GM19372 (cell line): ENCODE measurements at regions not wholly inside any gene's neighbourhood (a gene's known extent, or its start where the extent isn't known, plus 50 kb on each side); places are given as distances from the start of the nearest gene placed in this dataset.
"Not testable (repeated sequence)": the region's sequence is repeated elsewhere in the genome, so short reads cannot be mapped to it uniquely, and the experiment has no call there.

Experiments used
- ATAC-seq: cut with Tn5 transposase; IDR thresholded peaks from one replicate; pipeline ENCODE4 v1.9.1; 2021; ENCODE audit warnings: mild to moderate bottlenecking, low read depth, moderate library complexity; ENCODE audit not compliant: unreplicated experiment

DNA sequence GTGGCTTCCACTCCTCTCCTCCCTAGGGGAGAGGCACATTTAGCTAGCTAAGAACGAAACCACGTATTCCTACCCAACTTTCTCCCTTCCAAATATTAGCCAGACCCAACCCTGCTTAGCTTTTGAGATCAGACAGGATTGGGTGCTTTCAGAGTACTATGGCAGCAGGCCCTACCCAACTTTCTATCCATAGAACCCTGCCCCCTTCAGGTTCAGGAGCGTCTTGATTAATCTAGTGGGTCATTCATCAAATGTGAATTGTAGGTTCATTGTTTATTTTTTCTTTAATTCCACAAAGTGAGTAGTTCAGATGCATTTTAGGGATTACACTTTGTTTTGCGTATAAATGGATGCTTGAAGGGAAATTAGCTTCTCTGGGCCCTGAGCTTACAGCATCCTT lies 188.3 kb downstream of the MIB1 start:
- ATAC-seq, result no peak

- ATAC-seq, result no peak
Measured at GRCh38 chr18:21930177-21930576, 189.6 kb downstream of the MIB1 start.

GRCh38 chr18:21933931-21934765 lies 193.6 kb downstream of the MIB1 start:
- no peak for ATAC-seq

DNA sequence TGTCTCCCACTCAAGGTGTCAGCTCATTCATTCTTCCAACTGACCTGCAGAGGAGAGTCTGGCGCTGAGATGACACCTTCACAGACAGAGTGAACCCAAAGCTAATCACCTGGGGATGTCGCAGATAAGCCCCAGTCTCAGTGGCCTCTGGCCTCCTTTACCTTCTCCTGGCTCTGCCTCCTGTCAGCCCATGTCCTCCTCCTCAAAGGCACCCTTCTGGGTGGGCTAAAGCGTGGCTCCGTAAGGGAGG lies 194.1 kb downstream of the MIB1 start:
- no peak for ATAC-seq

GRCh38 chr18:21943456-21943855 lies 202.9 kb downstream of the MIB1 start:
- no peak for ATAC-seq

GRCh38 chr18:21949326-21950015 lies 208.9 kb downstream of the MIB1 start:
- no peak for ATAC-seq

DNA sequence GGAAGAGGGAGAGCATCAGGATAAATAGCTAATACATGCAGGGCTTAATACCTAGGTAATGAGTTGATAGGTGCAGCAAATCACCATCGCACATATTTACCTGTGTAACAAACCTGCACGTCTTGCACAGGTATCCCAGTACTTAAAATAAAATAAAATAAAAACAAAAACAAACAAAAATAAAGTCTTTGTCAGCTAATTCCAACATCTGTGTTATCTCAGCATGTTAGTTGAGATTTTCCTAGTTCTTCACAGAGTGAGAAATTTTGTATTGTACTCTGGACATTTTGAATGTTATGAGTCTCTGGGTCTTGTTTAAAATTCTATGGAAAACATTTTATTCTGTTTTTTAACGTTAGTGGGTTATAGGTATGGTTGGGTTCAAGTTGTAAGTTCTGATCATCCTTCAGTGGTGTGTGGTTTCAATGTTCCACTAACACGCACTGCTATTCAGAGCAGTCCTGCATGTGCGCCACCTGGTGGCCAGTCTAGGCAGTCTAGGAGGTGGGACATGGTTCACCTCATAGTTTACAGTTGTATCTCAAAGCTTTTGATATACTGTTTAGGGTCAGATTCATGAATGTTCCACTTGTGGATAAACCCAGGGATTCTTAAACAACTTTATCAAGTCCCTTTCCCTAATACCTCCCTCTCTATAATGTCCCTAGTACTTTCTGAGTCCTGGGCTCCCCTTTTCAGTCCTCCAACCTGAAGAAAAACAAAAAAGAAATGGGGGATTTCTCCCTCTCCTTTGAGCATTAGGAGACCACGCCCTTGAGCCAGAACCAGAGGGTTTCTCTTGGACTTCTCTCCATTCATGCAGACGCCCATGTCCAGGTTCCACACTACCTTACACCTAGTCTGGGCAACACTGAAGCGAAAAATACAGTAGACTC lies 213.4 kb upstream of the GATA6 start:
- peak; percentile 98 for ATAC-seq

- ATAC-seq, result no peak
Measured at GRCh38 chr18:21958263-21958662, 211.1 kb upstream of the GATA6 start.

GRCh38 chr18:21958707-21959450 lies 210.5 kb upstream of the GATA6 start:
- no peak for ATAC-seq

DNA sequence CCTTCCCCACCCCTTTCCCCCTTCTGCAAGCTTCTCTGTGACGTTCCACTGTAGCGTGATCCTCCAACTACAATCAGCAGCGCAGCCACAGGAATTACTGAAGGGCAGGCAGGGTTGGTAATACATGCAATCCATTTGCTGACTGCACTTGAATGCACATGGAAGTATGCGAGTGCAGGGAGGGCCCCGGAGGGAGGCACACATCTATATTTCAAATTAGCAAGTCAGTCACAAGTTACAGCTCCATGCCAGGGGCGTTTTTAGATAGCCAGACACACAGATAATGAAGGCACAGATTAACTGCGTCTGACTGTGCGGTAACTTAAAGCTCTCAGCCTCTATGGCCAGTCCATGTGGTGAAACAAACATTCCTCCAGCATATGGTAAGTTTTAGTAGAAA lies 209.2 kb upstream of the GATA6 start:
- no peak for ATAC-seq

GRCh38 chr18:21963336-21963735 lies 206.1 kb upstream of the GATA6 start:
- no peak for ATAC-seq

DNA sequence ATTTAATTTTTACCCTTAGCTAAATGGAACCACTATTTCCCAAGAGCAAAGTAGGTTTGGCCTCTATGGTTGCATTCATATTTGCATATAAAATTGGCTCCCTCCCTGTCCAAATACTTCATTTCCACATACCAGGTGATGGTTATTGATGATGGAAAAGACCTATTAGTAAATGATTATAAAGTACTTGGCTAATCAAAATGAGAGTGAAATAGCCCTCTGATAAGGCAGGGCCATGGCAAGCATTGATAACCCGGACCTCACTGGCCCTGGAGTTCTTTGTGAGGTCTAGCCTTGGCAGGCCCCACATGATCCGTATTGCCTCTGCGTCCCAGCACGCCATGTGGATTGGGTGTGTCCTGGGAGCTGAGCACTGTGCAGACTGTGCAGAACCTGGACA lies 201.1 kb upstream of the GATA6 start:
- ATAC-seq, result no peak

DNA sequence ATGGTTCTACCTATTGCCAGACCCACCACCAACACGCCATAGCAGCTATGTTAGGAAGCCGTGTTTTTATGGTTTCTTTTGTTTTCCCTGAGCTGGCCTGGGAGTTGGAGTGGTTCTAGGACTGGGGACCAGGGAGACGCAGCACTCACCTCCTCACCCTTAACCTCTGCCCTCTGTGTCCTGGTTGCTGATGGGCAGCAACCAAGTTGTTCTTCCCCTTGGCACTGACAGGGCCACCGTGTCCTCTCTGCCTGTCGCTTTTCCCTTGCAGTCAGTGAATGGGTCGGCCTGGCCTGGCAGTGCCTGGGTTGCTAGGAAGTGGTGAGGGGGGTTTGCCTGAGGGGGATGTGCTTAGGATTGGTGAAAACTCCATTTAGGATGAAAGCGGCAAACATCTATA lies 197.1 kb upstream of the GATA6 start:
- ATAC-seq, result no peak

DNA sequence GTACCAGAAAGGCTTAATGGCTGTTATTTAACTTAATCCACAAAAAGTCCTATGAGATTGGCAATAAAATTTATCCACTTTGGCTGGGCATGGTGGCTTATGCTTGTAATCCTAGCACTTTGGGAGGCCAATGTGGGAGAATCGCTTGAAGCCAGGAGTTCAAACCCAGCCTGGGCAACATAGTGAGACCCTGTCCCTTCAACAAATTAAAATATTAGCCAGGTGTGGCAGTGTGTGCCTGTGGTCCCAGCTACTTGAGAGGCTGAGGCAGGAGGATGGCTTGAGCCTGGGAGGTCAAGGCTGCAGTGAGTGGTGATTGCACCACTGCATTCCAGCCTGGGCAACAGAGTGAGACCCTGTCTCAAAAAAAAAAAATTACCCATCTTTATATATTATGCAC lies 193.4 kb upstream of the GATA6 start:
- not testable (repeated sequence) for ATAC-seq

DNA sequence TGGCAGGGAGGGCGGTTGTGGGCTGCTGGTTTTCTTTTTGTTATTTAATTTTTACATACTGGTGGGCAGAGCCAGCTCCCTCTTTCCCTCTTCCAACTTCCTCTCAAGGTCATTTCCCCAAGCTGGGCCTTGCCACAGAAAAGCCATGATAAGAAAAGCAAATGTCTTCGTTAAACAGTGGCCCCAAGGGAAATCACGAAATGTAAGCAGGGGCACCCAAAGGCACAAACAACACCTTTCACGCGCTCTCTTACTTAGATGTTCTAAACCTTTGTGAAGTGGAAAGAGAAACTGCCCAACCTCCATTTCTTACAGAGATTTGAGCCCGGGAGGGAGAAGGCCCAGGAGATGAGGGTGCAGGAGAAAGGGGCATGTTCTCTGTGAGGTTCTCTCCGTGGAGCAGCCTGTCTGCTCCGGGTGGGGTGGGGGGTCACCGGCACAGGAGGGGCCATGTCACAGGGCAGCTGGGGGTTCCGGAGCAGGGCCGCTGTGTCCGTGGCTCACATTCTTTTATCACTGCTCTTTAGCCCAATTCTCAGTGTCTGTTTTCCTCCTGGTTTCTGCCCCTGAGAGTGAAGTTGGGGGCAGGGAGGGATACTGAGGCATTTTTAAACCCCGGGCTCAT lies 190.7 kb upstream of the GATA6 start:
- ATAC-seq, result no peak

- ATAC-seq, result no peak
Measured at GRCh38 chr18:21979171-21979560, 190.2 kb upstream of the GATA6 start.

- no peak for ATAC-seq
Measured at GRCh38 chr18:21979759-21980158, 189.6 kb upstream of the GATA6 start.

DNA sequence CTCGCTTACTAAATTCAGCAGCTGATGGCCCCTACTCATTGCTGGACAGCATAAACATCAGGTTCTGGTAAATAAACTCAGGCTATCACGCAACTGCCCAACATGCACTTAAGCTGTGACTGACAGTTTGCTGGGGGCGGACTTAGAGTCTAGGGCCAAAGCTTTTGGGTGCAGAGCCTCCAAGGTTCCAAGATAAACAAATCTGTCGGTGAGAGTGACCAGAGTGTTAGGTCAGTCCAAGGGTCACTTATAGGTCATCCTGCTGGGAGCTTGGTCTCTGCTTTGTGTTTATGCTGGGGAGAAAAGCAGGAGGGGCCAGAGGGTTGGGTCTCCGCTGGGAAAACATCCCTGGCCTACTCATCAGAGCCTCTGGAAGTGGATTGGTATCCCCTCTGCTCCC lies 188.6 kb upstream of the GATA6 start:
- no peak for ATAC-seq

DNA sequence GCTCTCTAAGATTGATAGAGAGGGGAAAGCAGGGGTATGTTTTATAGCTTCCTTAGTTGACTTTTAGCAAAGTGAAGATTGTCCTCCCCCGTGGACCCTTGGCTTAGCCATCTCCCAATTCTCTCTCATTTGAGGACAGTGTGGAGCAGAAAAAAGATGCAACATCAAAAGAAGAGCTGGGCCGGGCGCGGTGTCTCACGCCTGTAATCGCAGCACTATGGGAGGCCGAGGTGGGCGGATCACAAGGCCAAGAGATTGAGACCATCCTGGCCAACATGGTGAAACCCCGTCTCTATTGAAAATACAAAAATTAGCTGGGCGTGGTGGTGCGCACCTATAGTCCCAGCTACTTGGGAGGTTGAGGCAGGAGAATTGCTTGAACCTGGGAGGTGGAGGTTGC lies 187.9 kb upstream of the GATA6 start:
- not testable (repeated sequence) for ATAC-seq

DNA sequence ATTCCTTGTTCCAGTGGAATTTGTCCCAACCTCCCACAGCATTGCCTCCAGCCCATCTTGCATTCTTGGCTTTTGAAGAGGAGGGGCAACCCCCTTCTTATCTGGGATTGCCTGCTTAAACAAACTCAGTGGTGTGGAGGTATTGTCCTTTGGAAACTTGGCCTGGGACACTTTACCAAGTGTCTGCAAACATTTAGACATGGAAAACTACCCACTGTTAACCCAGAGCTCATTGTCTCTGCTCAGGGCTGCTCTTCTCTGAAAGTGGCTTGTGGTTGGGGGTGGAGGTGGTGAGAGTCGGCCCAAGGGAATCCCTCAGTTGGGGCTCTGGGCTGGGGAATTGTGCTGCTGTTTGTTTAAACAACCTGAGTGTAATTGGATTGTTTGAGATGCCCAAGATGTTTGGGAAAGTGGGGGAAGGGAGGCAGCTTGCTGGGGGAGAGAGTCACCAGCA lies 178.3 kb upstream of the GATA6 start:
- ATAC-seq, result no peak
